ENCODE measurements at regions not wholly inside any gene's neighbourhood (a gene's known extent, or its start where the extent isn't known, plus 50 kb on each side); places are given as distances from the start of the nearest gene placed in this dataset.
"Not testable (repeated sequence)": the region's sequence is repeated elsewhere in the genome, so short reads cannot be mapped to it uniquely, and the experiment has no call there.

DNA sequence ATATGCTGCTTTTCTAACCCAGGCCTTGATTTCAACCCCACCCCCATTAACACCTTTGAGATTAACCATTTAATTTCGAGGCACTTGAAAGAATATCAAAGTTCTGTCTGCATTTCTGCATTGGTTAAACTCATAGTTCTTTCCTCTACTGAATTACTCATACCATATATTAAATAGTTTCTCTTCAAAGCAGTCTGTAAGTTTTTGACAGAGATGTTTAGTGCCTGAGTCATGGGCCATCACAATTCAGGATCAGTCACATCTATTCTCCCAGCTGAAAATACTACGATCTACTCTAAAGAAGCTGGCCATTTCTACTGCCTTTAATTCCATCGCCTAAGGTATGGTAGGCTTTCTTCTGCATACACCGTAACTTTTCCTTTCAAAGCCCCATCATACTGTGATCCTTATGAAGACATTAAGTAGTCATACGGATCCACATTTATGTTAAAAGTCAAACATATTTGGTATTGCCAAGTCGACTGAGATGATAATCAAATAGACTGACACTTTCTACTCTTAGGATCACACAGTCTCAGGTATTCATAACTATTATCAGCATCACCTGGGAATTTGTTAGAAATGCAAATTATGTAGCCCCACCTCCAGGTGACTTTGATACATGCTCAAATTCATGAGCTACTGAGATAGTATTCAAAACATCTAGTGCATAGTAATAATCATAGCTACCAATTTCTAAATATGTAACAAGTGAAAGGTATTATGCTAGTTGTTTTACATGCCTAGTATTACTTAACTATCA, 489.4 kb upstream of the IL12A start:
- Histone ChIP-seq H3K27ac (no peak overlapping the region), H3K4me3 (no peak overlapping the region), H3K27me3 (no peaks in the 10 kb centered on the region), H3K36me3 (no peaks in the 10 kb centered on the region), H3K4me1 (no peaks in the 10 kb centered on the region), H3K9me3 (no peaks in the 10 kb centered on the region)
- DNase-seq (no peak), ATAC-seq (no peak)
- intact Hi-C loops (cut with DNase I), result no loop called here
- TF ChIP-seq POLR2A (IDR thresholded peaks at IDR 0.05), result no peak
- TF ChIP-seq, protein P1, sequence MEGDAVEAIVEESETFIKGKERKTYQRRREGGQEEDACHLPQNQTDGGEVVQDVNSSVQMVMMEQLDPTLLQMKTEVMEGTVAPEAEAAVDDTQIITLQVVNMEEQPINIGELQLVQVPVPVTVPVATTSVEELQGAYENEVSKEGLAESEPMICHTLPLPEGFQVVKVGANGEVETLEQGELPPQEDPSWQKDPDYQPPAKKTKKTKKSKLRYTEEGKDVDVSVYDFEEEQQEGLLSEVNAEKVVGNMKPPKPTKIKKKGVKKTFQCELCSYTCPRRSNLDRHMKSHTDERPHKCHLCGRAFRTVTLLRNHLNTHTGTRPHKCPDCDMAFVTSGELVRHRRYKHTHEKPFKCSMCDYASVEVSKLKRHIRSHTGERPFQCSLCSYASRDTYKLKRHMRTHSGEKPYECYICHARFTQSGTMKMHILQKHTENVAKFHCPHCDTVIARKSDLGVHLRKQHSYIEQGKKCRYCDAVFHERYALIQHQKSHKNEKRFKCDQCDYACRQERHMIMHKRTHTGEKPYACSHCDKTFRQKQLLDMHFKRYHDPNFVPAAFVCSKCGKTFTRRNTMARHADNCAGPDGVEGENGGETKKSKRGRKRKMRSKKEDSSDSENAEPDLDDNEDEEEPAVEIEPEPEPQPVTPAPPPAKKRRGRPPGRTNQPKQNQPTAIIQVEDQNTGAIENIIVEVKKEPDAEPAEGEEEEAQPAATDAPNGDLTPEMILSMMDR (IDR thresholded peaks at IDR 0.05), result no peak
- 53% methylated on average over 6 of the region's 6 CpGs for WGBS (ENCODE audit: insufficient coverage, low coverage, low lambda C conversion rate, missing lambda C conversion rate)

DNA sequence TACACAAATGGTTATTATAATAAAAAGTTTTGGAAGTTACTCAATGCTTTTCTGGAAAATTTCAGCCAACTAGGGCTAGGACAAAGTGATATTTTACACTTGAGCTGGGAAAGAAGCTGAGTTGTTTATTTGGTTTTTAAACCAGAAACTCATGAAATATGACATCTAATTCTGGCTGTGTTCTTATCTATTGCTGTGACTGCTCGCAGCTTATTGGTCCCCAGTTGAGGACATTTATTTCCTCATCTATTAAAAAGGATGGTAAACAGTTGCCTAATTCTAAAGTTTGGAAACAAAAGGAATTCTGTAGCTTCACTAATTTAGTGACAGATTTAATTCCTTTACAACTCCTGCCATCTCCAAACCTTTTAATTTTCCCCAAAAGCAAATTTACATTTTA, 487.6 kb upstream of the IL12A start:
- 13% methylated on average over 1 of the region's 1 CpG for WGBS (ENCODE audit: insufficient coverage, low coverage, low lambda C conversion rate, missing lambda C conversion rate)
- Histone ChIP-seq H3K27me3 (no peaks in the 10 kb centered on the region), H3K4me1 (no peaks in the 10 kb centered on the region), H3K27ac (no peak overlapping the region), H3K4me3 (no peak overlapping the region), H3K36me3 (no peaks in the 10 kb centered on the region), H3K9me3 (no peaks in the 10 kb centered on the region)
- no peak for DNase-seq
- TF ChIP-seq POLR2A (IDR thresholded peaks at IDR 0.05), result no peak
- TF ChIP-seq, protein P1 (IDR thresholded peaks at IDR 0.05), result no peak
- no peak for ATAC-seq
- intact Hi-C loops (cut with DNase I), result no loop called here

DNA sequence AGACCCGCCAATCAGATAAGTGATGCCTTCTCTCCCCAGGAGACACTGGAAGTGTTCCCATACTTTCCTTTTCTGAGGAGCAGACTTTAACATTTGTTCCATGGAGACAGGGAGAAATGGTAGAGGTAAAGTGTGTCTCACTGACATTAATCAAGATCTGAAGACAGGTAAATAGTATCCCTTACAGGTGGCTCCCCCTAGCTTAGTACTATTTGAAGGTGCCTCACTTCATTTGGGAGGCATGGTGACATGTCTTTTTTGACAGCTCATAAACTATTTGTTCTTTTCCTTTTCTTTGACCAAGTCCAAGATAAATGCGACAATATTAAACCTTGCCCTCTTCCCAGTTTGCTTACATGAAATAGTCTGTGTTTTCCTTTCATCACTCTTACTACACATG, 485.6 kb upstream of the IL12A start:
- H3K9me3 ChIP-seq, result no peaks in the 10 kb centered on the region
- H3K4me3 ChIP-seq, result no peak overlapping the region
- no peaks in the 10 kb centered on the region for H3K4me1 ChIP-seq
- DNase-seq (no peak), ATAC-seq (no peak)
- 68% methylated on average over 2 of the region's 2 CpGs for WGBS (ENCODE audit: insufficient coverage, low coverage, low lambda C conversion rate, missing lambda C conversion rate)
- TF ChIP-seq, protein P1 (IDR thresholded peaks at IDR 0.05), result no peak
- no peak for TF ChIP-seq POLR2A (IDR thresholded peaks at IDR 0.05)
- H3K36me3 ChIP-seq, result no peaks in the 10 kb centered on the region
- intact Hi-C loops (cut with DNase I), result no loop called here
- H3K27ac ChIP-seq, result no peak overlapping the region
- H3K27me3 ChIP-seq, result no peaks in the 10 kb centered on the region

DNA sequence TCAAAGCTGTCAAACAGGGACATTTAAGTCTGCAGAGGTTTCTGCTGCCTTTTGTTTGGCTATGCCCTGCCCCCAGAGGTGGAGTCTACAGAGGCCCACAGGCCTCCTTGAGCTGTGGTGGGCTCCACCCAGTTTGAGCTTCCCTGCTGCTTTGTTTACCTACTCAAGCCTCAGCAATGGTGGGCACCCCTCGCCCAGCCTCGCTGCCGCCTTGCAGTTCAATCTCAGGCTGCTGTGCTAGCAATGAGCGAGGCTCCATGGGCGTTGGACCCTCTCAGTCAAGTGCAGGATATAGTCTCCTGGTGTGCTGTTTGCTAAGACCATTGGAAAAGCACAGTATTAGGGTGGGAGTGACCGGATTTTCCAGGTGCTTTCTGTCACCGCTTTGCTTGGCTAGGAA, 477.6 kb upstream of the IL12A start:
- intact Hi-C loops (cut with DNase I); DNase-seq; H3K4me3 ChIP-seq; H3K27ac ChIP-seq; H3K4me1 ChIP-seq; H3K36me3 ChIP-seq; H3K9me3 ChIP-seq; H3K27me3 ChIP-seq; ATAC-seq: not testable (repeated sequence)
- WGBS (ENCODE audit: insufficient coverage, low coverage, low lambda C conversion rate, missing lambda C conversion rate), result 90% methylated on average over 2 of the region's 7 CpGs

DNA sequence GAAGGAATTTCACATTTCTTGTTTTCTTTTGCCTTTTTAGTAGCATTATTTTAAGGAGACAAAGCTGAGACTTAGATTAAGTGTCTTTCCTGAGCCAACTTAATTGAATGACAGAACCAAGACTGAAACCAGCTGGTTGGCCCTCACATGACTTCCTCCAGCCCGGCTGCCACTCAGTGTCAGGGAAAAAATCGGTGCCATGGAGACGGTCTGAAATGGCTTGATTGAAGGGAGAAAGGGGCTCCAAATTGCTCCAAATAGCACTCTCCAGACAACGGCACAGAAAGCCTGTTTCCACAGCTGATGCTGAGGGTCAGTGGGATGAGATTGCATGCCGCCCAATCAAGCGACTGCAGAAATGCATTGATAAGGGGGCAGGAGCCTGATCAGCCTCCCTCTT, 475.2 kb upstream of the IL12A start:
- H3K27me3 ChIP-seq, result no peaks in the 10 kb centered on the region
- no peaks in the 10 kb centered on the region for H3K36me3 ChIP-seq
- H3K4me3 ChIP-seq, result no peak overlapping the region
- no peaks in the 10 kb centered on the region for H3K9me3 ChIP-seq
- H3K27ac ChIP-seq, result no peak overlapping the region
- WGBS (ENCODE audit: insufficient coverage, low coverage, low lambda C conversion rate, missing lambda C conversion rate), result 44% methylated on average over 4 of the region's 6 CpGs
- DNase-seq (no peak), ATAC-seq (no peak)
- no peaks in the 10 kb centered on the region for H3K4me1 ChIP-seq
- TF ChIP-seq, protein P1 (IDR thresholded peaks at IDR 0.05), result no peak
- no peak for TF ChIP-seq POLR2A (IDR thresholded peaks at IDR 0.05)
- intact Hi-C loops (cut with DNase I), result no loop called here
